BE2C (cell line): ENCODE measurements at regions not wholly inside any gene's neighbourhood (a gene's known extent, or its start where the extent isn't known, plus 50 kb on each side); places are given as distances from the start of the nearest gene placed in this dataset.

Experiments
- DNase-seq: peaks from one replicate; pipeline ENCODE4 v3.0.0-alpha.2; 2020
- H3K27me3 ChIP-seq: fragments of 250-450 bp; sonication (Bioruptor Pico); 2 replicates; pipeline ENCODE4 v1.5.1; 2020; ENCODE audit warnings: mild to moderate bottlenecking
- H3K36me3 ChIP-seq: fragments of 250-450 bp; sonication (Bioruptor Pico); 2 replicates; pipeline ENCODE4 v1.5.1; 2020; ENCODE audit warnings: mild to moderate bottlenecking
- H3K4me1 ChIP-seq: fragments of 250-450 bp; sonication (Bioruptor Pico); 2 replicates; pipeline ENCODE4 v1.5.1; 2020
- H3K4me3 ChIP-seq: 2 replicates; pipeline ENCODE4 v1.5.1; 2011; ENCODE audit warnings: low read depth, low read length
- H3K9me3 ChIP-seq: fragments of 250-450 bp; sonication (Bioruptor Pico); 2 replicates; pipeline ENCODE4 v1.5.1; 2020
- CTCF ChIP-seq: IDR thresholded peaks from 2 replicates; pipeline ENCODE4 v1.5.1; 2012; ENCODE audit warnings: mild to moderate bottlenecking, low read depth, low read length

- no peak overlapping the region for H3K4me3 ChIP-seq
- no peak for TF ChIP-seq CTCF
- H3K9me3 ChIP-seq = no peaks in the 10 kb centered on the region; the same call in 1 of the 2 replicates
- DNase-seq = no peak
- H3K36me3 ChIP-seq = no peaks in the 10 kb centered on the region
- no peaks in the 10 kb centered on the region for H3K4me1 ChIP-seq
- no peaks in the 10 kb centered on the region for H3K27me3 ChIP-seq
These were observed 659.6 kb upstream of the RIOK2 start for GRCh38 chr5:97842687-97843086.

- H3K9me3 ChIP-seq = no peaks in the 10 kb centered on the region; the same call in 1 of the 2 replicates
- H3K36me3 ChIP-seq = no peaks in the 10 kb centered on the region
- no peak for TF ChIP-seq CTCF
- H3K4me1 ChIP-seq = no peaks in the 10 kb centered on the region
- no peak overlapping the region for H3K4me3 ChIP-seq
- no peaks in the 10 kb centered on the region for H3K27me3 ChIP-seq
- no peak for DNase-seq
These were observed 661.8 kb upstream of the RIOK2 start for GRCh38 chr5:97844797-97845196.

- DNase-seq = no peak
- Histone ChIP-seq H3K36me3 (no peaks in the 10 kb centered on the region), H3K4me1 (no peaks in the 10 kb centered on the region), H3K9me3 (no peaks in the 10 kb centered on the region; the same call in 1 of the 2 replicates), H3K4me3 (no peak overlapping the region), H3K27me3 (no peaks in the 10 kb centered on the region)
- TF ChIP-seq CTCF = no peak
These were observed 663.6 kb upstream of the RIOK2 start for GRCh38 chr5:97846643-97847042.

- TF ChIP-seq CTCF = no peak
- Histone ChIP-seq H3K27me3 (no peaks in the 10 kb centered on the region), H3K9me3 (no peaks in the 10 kb centered on the region; the same call in 1 of the 2 replicates), H3K4me1 (no peaks in the 10 kb centered on the region), H3K36me3 (no peaks in the 10 kb centered on the region), H3K4me3 (no peak overlapping the region)
- no peak for DNase-seq
These were observed 665.0 kb upstream of the RIOK2 start for GRCh38 chr5:97847920-97848631.

GRCh38 chr5:97851036-97851435 lies 668.0 kb upstream of the RIOK2 start:
- no peak for DNase-seq
- Histone ChIP-seq H3K4me1 (no peaks in the 10 kb centered on the region), H3K36me3 (no peaks in the 10 kb centered on the region), H3K4me3 (no peak overlapping the region), H3K9me3 (no peaks in the 10 kb centered on the region), H3K27me3 (no peaks in the 10 kb centered on the region)
- TF ChIP-seq CTCF = no peak

GRCh38 chr5:97854871-97855762 lies 672.1 kb upstream of the RIOK2 start:
- Histone ChIP-seq H3K9me3 (no peaks in the 10 kb centered on the region), H3K4me3 (no peak overlapping the region), H3K36me3 (no peaks in the 10 kb centered on the region), H3K27me3 (no peaks in the 10 kb centered on the region), H3K4me1 (no peaks in the 10 kb centered on the region)
- DNase-seq = no peak
- TF ChIP-seq CTCF = no peak
